Kidney epithelial cell (primary cell): ENCODE measurements at regions not wholly inside any gene's neighbourhood (a gene's known extent, or its start where the extent isn't known, plus 50 kb on each side); places are given as distances from the start of the nearest gene placed in this dataset.

ENCODE experiments used
- DNase-seq: peaks from one replicate; pipeline ENCODE4 v3.0.0-alpha.2; 2010; ENCODE audit warnings: low read depth
- H3K27me3 ChIP-seq: 2 replicates; pipeline ENCODE4 v1.6.0; 2011; ENCODE audit warnings: low read length; ENCODE audit not compliant: control insufficient read depth, insufficient read depth
- H3K36me3 ChIP-seq: 2 replicates; pipeline ENCODE4 v1.5.1; 2011; ENCODE audit warnings: low read length; ENCODE audit not compliant: control insufficient read depth, insufficient read depth
- H3K4me3 ChIP-seq: 2 replicates; pipeline ENCODE4 v1.5.1; 2011; ENCODE audit warnings: low read depth, mild to moderate bottlenecking, control low read depth, low read length
- CTCF ChIP-seq: IDR thresholded peaks from 2 replicates; pipeline ENCODE4 v1.5.1; 2011; ENCODE audit warnings: mild to moderate bottlenecking, moderate library complexity, low read length, control low read depth, inconsistent platforms; ENCODE audit not compliant: insufficient read depth, poor library complexity, severe bottlenecking

GRCh38 chr3:177418787-177419186, 221.5 kb upstream of the TBL1XR1 start:
- Histone ChIP-seq H3K4me3 (no peak overlapping the region), H3K27me3 (no peaks in the 10 kb centered on the region), H3K36me3 (no peaks in the 10 kb centered on the region)
- TF ChIP-seq CTCF, result no peak
- no peak for DNase-seq

GRCh38 chr3:177419904-177420601, 222.8 kb upstream of the TBL1XR1 start:
- no peaks in the 10 kb centered on the region for H3K36me3 ChIP-seq
- H3K4me3 ChIP-seq, result no peak overlapping the region
- H3K27me3 ChIP-seq, result no peaks in the 10 kb centered on the region
- TF ChIP-seq CTCF, result no peak
- DNase-seq, result no peak

- H3K4me3 ChIP-seq, result no peak overlapping the region
- TF ChIP-seq CTCF, result no peak
- no peak for DNase-seq
- no peaks in the 10 kb centered on the region for H3K27me3 ChIP-seq
- no peaks in the 10 kb centered on the region for H3K36me3 ChIP-seq
Observed at GRCh38 chr3:177420651-177421480, 223.6 kb upstream of the TBL1XR1 start.

- TF ChIP-seq CTCF, result no peak
- no peak for DNase-seq
- Histone ChIP-seq H3K27me3 (no peaks in the 10 kb centered on the region), H3K36me3 (no peaks in the 10 kb centered on the region), H3K4me3 (no peak overlapping the region)
Observed at GRCh38 chr3:177421481-177421785, 224.2 kb upstream of the TBL1XR1 start.

GRCh38 chr3:177424521-177424920, 227.2 kb upstream of the TBL1XR1 start:
- Histone ChIP-seq H3K4me3 (no peak overlapping the region), H3K27me3 (no peaks in the 10 kb centered on the region), H3K36me3 (no peaks in the 10 kb centered on the region)
- TF ChIP-seq CTCF, result no peak
- DNase-seq, result no peak

- DNase-seq, result no peak
- Histone ChIP-seq H3K27me3 (no peaks in the 10 kb centered on the region), H3K36me3 (no peaks in the 10 kb centered on the region), H3K4me3 (no peak overlapping the region)
- no peak for TF ChIP-seq CTCF
Observed at GRCh38 chr3:177425042-177425441, 227.8 kb upstream of the TBL1XR1 start.
